Keratinocyte (primary cell): ENCODE measurements at regions not wholly inside any gene's neighbourhood (a gene's known extent, or its start where the extent isn't known, plus 50 kb on each side); places are given as distances from the start of the nearest gene placed in this dataset.

Experiments
- DNase-seq: peaks from one replicate; pipeline ENCODE4 v3.0.0-alpha.2; 2011; ENCODE audit warnings: low read depth, missing footprints, low spot score
- FAIRE-seq: peaks from 2 replicates; lab custom pipeline; 2011; peaks lifted over from hg19 to GRCh38; lab: Jason Lieb, UNC
- H2AFZ ChIP-seq: 2 replicates; pipeline ENCODE4 v1.6.0; 2012; ENCODE audit warnings: low read length, control low read depth, inconsistent platforms; ENCODE audit not compliant: control insufficient read depth
- H3K27ac ChIP-seq: 2 replicates; pipeline ENCODE4 v1.5.1; 2011; ENCODE audit warnings: low read length; ENCODE audit not compliant: control insufficient read depth, insufficient read depth
- H3K27me3 ChIP-seq: 3 replicates; pipeline ENCODE4 v1.6.0; 2011; ENCODE audit warnings: low read length; ENCODE audit not compliant: control insufficient read depth, insufficient read depth; ENCODE audit errors: extremely low read depth
- H3K36me3 ChIP-seq, 2 experiments: 2 replicates in 1 of 2; 3 replicates in 1 of 2; pipeline ENCODE4 v1.5.1; 2011; ENCODE audit warnings: low read length in 2 of 2, mild to moderate bottlenecking in 1 of 2; ENCODE audit not compliant: control insufficient read depth in 2 of 2, insufficient read depth in 2 of 2; ENCODE audit errors: extremely low read depth in 1 of 2
- H3K4me1 ChIP-seq: 3 replicates; pipeline ENCODE4 v1.5.1; 2011; ENCODE audit warnings: low read length; ENCODE audit not compliant: control insufficient read depth, insufficient read depth; ENCODE audit errors: extremely low read depth
- H3K4me2 ChIP-seq: 3 replicates; pipeline ENCODE4 v1.6.0; 2011; ENCODE audit warnings: low read depth, low read length; ENCODE audit not compliant: control insufficient read depth, insufficient read depth; ENCODE audit errors: extremely low read depth
- H3K4me3 ChIP-seq, 3 experiments: fragments of 200-600 bp in 1 of 3; sonication (generic) in 1 of 3; 2 replicates in 2 of 3; 3 replicates in 1 of 3; pipeline ENCODE4 v1.5.1; 2011 to 2016; ENCODE audit warnings: low read length in 3 of 3, mild to moderate bottlenecking in 3 of 3, control low read depth in 2 of 3, inconsistent platforms in 1 of 3, low read depth in 1 of 3, mixed read lengths in 1 of 3, mixed run types in 1 of 3, moderate library complexity in 1 of 3; ENCODE audit not compliant: control insufficient read depth in 2 of 3, insufficient read depth in 2 of 3; ENCODE audit errors: extremely low read depth in 1 of 3
- H3K79me2 ChIP-seq: 2 replicates; pipeline ENCODE4 v1.6.0; 2012; ENCODE audit warnings: low read length; ENCODE audit not compliant: control insufficient read depth, insufficient read depth
- H3K9ac ChIP-seq: 3 replicates; pipeline ENCODE4 v1.6.0; 2011; ENCODE audit warnings: low read length; ENCODE audit not compliant: control insufficient read depth, insufficient read depth; ENCODE audit errors: extremely low read depth
- H3K9me1 ChIP-seq: 3 replicates; pipeline ENCODE4 v1.6.0; 2011; ENCODE audit warnings: low read length; ENCODE audit not compliant: control insufficient read depth, insufficient read depth; ENCODE audit errors: extremely low read depth
- H3K9me3 ChIP-seq: 2 replicates; pipeline ENCODE4 v1.5.1; 2012; ENCODE audit warnings: low read depth, low read length; ENCODE audit not compliant: control insufficient read depth
- H4K20me1 ChIP-seq: 3 replicates; pipeline ENCODE4 v1.6.0; 2011; ENCODE audit warnings: low read length; ENCODE audit not compliant: control insufficient read depth, insufficient read depth; ENCODE audit errors: extremely low read depth
- EZH2 ChIP-seq: IDR thresholded peaks from one replicate; pipeline ENCODE4 v1.6.1; 2012; ENCODE audit warnings: inconsistent platforms, mild to moderate bottlenecking, low read length, moderate library complexity
- dilution Hi-C: fragments of 300-500 bp; cut with MboI; formaldehyde crosslinking; loops from one replicate; pipeline ENCODE4 v1.7.0; 2020; ENCODE audit warnings: low sequenced_read_pairs; ENCODE audit not compliant: extremely low pct_ligation_motif_present
- TF ChIP-seq, protein P1 (sequence below), 3 experiments: IDR thresholded peaks in 1 of 3; conservative IDR thresholded peaks in 1 of 3; optimal IDR thresholded peaks in 1 of 3; 2 replicates in 2 of 3; 3 replicates in 1 of 3; pipeline versions ENCODE3 to v1.5.1; 2011; ENCODE audit warnings: low read length in 3 of 3, mild to moderate bottlenecking in 3 of 3, moderate library complexity in 2 of 3, control low read depth in 1 of 3, inconsistent platforms in 1 of 3; ENCODE audit not compliant: insufficient read depth in 2 of 3; ENCODE audit errors: extremely low read depth in 1 of 3

- no peak overlapping the region for H3K4me2 ChIP-seq
- dilution Hi-C loops = no loop called here
- H3K4me3 ChIP-seq = no peak overlapping the region
- H3K27ac ChIP-seq = no peak overlapping the region
- no peaks in the 10 kb centered on the region for H3K79me2 ChIP-seq
- no peaks in the 10 kb centered on the region for H3K36me3 ChIP-seq
- no peak for DNase-seq
- H3K4me1 ChIP-seq = no peaks in the 10 kb centered on the region
- H3K27me3 ChIP-seq = no peaks in the 10 kb centered on the region
- no peaks in the 10 kb centered on the region for H3K9me3 ChIP-seq
- FAIRE-seq = no peak
- TF ChIP-seq, protein P1, sequence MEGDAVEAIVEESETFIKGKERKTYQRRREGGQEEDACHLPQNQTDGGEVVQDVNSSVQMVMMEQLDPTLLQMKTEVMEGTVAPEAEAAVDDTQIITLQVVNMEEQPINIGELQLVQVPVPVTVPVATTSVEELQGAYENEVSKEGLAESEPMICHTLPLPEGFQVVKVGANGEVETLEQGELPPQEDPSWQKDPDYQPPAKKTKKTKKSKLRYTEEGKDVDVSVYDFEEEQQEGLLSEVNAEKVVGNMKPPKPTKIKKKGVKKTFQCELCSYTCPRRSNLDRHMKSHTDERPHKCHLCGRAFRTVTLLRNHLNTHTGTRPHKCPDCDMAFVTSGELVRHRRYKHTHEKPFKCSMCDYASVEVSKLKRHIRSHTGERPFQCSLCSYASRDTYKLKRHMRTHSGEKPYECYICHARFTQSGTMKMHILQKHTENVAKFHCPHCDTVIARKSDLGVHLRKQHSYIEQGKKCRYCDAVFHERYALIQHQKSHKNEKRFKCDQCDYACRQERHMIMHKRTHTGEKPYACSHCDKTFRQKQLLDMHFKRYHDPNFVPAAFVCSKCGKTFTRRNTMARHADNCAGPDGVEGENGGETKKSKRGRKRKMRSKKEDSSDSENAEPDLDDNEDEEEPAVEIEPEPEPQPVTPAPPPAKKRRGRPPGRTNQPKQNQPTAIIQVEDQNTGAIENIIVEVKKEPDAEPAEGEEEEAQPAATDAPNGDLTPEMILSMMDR (optimal IDR thresholded peaks at IDR 0.05 in 1 of 3, IDR thresholded peaks at IDR 0.05 in 1 of 3, conservative IDR thresholded peaks at IDR 0.05 in 1 of 3; ENCODE audit: extremely low read depth in 1 of 3, insufficient read depth in 2 of 3, low read length in 3 of 3) = no peak
- TF ChIP-seq EZH2 = no peak
- H4K20me1 ChIP-seq = no peaks in the 10 kb centered on the region
- H3K9me1 ChIP-seq = no peaks in the 10 kb centered on the region
- no peak overlapping the region for H2AFZ ChIP-seq
- no peak overlapping the region for H3K9ac ChIP-seq
These were observed 200.2 kb downstream of the BRD1 start for GRCh38 chr22:49627217-49628181.

GRCh38 chr22:49626361-49627216, 201.1 kb downstream of the BRD1 start:
- no peak for TF ChIP-seq EZH2
- TF ChIP-seq, protein P1 (optimal IDR thresholded peaks at IDR 0.05 in 1 of 3, IDR thresholded peaks at IDR 0.05 in 1 of 3, conservative IDR thresholded peaks at IDR 0.05 in 1 of 3; ENCODE audit: extremely low read depth in 1 of 3, insufficient read depth in 2 of 3, low read length in 3 of 3) = no peak
- H3K27ac ChIP-seq = no peak overlapping the region
- no peaks in the 10 kb centered on the region for H3K4me1 ChIP-seq
- no peak overlapping the region for H3K4me2 ChIP-seq
- H3K79me2 ChIP-seq = no peaks in the 10 kb centered on the region
- dilution Hi-C loops = no loop called here
- H3K36me3 ChIP-seq = no peaks in the 10 kb centered on the region
- H3K9me3 ChIP-seq = no peaks in the 10 kb centered on the region
- no peak overlapping the region for H2AFZ ChIP-seq
- no peak overlapping the region for H3K9ac ChIP-seq
- FAIRE-seq (no peak), DNase-seq (no peak)
- H4K20me1 ChIP-seq = no peaks in the 10 kb centered on the region
- no peaks in the 10 kb centered on the region for H3K27me3 ChIP-seq
- no peak overlapping the region for H3K4me3 ChIP-seq
- no peaks in the 10 kb centered on the region for H3K9me1 ChIP-seq
